Esophagus squamous epithelium (tissue), 5 donors: ENCODE measurements at regions not wholly inside any gene's neighbourhood (a gene's known extent, or its start where the extent isn't known, plus 50 kb on each side); places are given as distances from the start of the nearest gene placed in this dataset.
"Not testable (repeated sequence)": the region's sequence is repeated elsewhere in the genome, so short reads cannot be mapped to it uniquely, and the experiment has no call there.

Source experiments
- DNase-seq: peaks from one replicate; lab custom pipeline; 2025; lab: John Stamatoyannopoulos, UW
- H3K27ac ChIP-seq, 4 donors: fragments of 200-600 bp; sonication (generic); one replicate each; pipeline ENCODE4 v1.5.1; 2016 to 2019; ENCODE audit warnings: mild to moderate bottlenecking in 1 of 4
- H3K27me3 ChIP-seq, 4 donors: fragments of 200-600 bp; sonication (generic); 1 replicate in 3 of 4; 2 replicates in 1 of 4; pipeline versions ENCODE4 v1.5.1 to v1.6.0; 2017 to 2021; ENCODE audit warnings: antibody characterized with exemption in 1 of 4
- H3K36me3 ChIP-seq, 3 donors: fragments of 200-600 bp; sonication (generic); one replicate each; pipeline ENCODE4 v1.5.1; 2016 to 2019
- H3K4me1 ChIP-seq, 3 donors: fragments of 200-600 bp; sonication (generic); one replicate each; pipeline ENCODE4 v1.5.1; 2017 to 2019
- H3K4me3 ChIP-seq, 4 donors: fragments of 200-600 bp; sonication (generic); 1 replicate in 3 of 4; 2 replicates in 1 of 4; pipeline ENCODE4 v1.5.1; 2016 to 2019; ENCODE audit warnings: mild to moderate bottlenecking in 2 of 4, moderate library complexity in 1 of 4
- H3K9me3 ChIP-seq, 3 donors: fragments of 200-600 bp; sonication (generic); one replicate each; pipeline ENCODE4 v1.5.1; 2016 to 2019
- POLR2A ChIP-seq, 4 donors: fragments of 450-650 bp; IDR thresholded peaks; one replicate each; pipeline ENCODE4 v1.6.1; 2017; ENCODE audit warnings: antibody characterized with exemption in 4 of 4, mild to moderate bottlenecking in 4 of 4, moderate library complexity in 3 of 4
- WGBS, 2 donors: methylation state at CpG; one replicate each; pipeline ENCODE4 v1.1.5; 2018; 5-methylcytosine and 5-hydroxymethylcytosine counted together
- intact Hi-C: fragments of 100-400 bp; cut with DNase I; formaldehyde crosslinking; loops from one replicate; pipeline ENCODE4 v1.15.0; 2022
- TF ChIP-seq, protein P1 (sequence below), 6 experiments: fragments of 450-650 bp in 4 of 6; fragments of 200-600 bp in 2 of 6; sonication (generic) in 2 of 6; IDR thresholded peaks; one replicate each; pipeline ENCODE4 v1.5.1; 2016 to 2019; ENCODE audit warnings: antibody characterized with exemption in 6 of 6, mild to moderate bottlenecking in 4 of 6, moderate library complexity in 4 of 6
- donor health status: DM: yes; HTN: yes; CAD: no.

DNA sequence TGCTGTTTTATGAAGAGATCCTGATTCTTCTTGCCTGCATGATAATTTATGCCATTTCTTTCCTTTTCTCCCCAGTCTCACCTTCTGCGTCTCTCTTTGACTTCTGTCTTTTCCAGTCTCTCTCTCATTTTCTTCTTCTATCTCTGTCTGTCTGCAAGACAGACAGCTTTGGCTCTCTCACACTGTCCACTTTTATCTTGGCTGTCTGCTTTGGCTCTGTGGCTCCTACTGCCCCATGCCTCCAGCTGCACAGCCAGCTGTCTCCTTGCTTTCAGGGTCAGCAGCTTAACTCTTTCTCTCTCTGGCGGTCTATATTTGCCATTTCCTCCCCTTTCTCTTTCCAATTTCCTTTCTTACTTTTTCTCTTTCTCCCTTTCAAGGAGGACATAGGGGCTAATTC lies 971.1 kb upstream of the COX7C start:
- Histone ChIP-seq H3K27me3 (no peaks in the 10 kb centered on the region), H3K4me1 (no peaks in the 10 kb centered on the region), H3K27ac (no peak overlapping the region), H3K36me3 (no peaks in the 10 kb centered on the region), H3K9me3 (no peaks in the 10 kb centered on the region), H3K4me3 (no peak overlapping the region)
- TF ChIP-seq POLR2A (IDR thresholded peaks at IDR 0.05) = no peak
- TF ChIP-seq, protein P1, sequence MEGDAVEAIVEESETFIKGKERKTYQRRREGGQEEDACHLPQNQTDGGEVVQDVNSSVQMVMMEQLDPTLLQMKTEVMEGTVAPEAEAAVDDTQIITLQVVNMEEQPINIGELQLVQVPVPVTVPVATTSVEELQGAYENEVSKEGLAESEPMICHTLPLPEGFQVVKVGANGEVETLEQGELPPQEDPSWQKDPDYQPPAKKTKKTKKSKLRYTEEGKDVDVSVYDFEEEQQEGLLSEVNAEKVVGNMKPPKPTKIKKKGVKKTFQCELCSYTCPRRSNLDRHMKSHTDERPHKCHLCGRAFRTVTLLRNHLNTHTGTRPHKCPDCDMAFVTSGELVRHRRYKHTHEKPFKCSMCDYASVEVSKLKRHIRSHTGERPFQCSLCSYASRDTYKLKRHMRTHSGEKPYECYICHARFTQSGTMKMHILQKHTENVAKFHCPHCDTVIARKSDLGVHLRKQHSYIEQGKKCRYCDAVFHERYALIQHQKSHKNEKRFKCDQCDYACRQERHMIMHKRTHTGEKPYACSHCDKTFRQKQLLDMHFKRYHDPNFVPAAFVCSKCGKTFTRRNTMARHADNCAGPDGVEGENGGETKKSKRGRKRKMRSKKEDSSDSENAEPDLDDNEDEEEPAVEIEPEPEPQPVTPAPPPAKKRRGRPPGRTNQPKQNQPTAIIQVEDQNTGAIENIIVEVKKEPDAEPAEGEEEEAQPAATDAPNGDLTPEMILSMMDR (IDR thresholded peaks at IDR 0.05) = no peak
- DNase-seq = no peak
- 68 to 81% methylated on average over 2 of the region's 2 CpGs for WGBS, 2 donors
- intact Hi-C loops = no loop called here

DNA sequence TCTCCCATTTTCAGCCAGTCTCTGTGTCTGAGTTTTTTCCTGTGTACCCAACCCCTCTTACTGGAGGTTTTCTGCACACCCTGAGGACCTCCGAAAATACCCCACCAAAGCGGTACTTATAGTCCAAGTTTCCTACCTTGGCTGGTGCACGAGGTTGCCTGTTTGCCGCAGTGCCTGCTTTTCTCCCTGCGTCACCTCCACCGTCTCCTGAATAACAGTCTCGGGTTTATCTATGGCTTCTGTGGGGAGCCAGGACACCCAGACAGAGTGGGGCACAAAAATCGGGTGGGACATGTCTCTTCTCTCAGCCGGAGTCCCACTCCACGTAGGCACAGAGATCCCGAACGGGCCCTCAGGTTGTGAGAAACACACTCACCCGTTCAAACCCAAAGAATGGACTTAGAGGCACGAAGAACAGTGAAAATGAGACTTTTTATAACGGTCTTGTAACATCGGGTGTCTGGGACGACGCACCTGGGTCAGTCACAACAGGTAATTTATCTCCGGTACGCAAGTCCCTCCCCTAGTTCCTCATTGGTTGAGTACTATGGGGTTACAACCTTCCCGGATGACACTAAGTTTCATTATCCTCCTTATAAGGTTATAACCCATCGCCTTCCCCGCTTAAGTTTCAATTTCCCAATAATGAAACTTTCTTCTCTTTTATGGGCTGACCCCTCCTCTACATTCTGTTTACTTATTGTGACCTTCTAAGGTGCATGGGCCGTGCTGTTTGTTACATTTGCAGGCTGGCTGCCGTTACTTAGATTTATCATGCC lies 970.2 kb upstream of the COX7C start:
- Histone ChIP-seq H3K27ac (no peak overlapping the region), H3K4me1 (no peaks in the 10 kb centered on the region), H3K27me3 (no peaks in the 10 kb centered on the region), H3K36me3 (no peaks in the 10 kb centered on the region), H3K4me3 (no peak overlapping the region), H3K9me3 (no peaks in the 10 kb centered on the region)
- WGBS, 2 donors = 77% methylated on average over 22 to 23 of the region's 25 CpGs
- intact Hi-C loops = no loop called here
- no peak for DNase-seq
- TF ChIP-seq, protein P1 (IDR thresholded peaks at IDR 0.05) = no peak
- TF ChIP-seq POLR2A (IDR thresholded peaks at IDR 0.05) = no peak

DNA sequence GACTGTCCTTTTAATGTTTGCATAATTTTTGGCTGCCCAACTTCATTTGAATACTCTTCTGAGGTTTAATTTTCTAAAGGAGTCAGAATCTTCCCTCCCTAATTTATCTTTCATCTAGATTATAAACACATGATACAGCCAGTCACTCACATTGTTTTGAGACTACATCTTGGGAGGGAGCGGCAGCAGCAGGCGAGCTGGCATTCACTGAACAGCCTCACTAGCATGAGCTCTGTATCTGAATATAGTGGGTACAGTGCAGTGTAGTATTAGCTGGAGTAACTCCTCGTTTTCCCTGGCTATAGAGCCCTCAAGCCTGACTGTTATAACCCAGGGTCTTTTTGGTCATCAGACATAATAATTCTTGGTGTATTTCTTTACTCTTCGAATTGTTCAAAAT lies 969.2 kb upstream of the COX7C start:
- Histone ChIP-seq H3K9me3 (no peaks in the 10 kb centered on the region), H3K27me3 (no peaks in the 10 kb centered on the region), H3K36me3 (no peaks in the 10 kb centered on the region), H3K27ac (no peak overlapping the region), H3K4me3 (no peak overlapping the region), H3K4me1 (no peaks in the 10 kb centered on the region)
- WGBS, 2 donors = 50 to 58% methylated on average over 4 of the region's 4 CpGs
- intact Hi-C loops = no loop called here
- no peak for TF ChIP-seq POLR2A (IDR thresholded peaks at IDR 0.05)
- TF ChIP-seq, protein P1 (IDR thresholded peaks at IDR 0.05) = no peak
- DNase-seq = no peak

DNA sequence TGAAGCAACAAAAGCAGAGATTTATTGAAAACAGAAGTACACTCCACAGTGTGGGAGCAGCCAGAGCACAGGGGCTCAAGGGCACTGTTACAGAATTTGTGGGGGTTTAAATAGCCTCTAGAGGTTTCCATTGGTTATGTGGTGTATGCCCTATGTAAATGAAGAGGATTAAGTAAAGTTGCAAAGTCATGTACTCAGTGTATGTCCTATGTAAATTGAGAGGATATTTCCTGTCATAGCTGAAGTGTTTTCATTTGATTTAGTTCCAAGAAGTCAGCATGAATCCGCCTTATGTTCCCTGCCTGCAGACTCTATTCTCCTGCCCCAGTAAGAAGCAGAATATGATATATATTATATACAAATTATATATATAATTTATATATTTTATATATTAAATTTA lies 966.0 kb upstream of the COX7C start:
- TF ChIP-seq POLR2A (IDR thresholded peaks at IDR 0.05) = no peak
- TF ChIP-seq, protein P1 (IDR thresholded peaks at IDR 0.05) = no peak
- DNase-seq = no peak
- Histone ChIP-seq H3K9me3 (peaks cover 0 to 10% (median 0%) of the 10 kb centered on the region in 3 donors), H3K4me3 (no peak overlapping the region), H3K4me1 (no peaks in the 10 kb centered on the region), H3K27me3 (no peaks in the 10 kb centered on the region), H3K36me3 (no peaks in the 10 kb centered on the region), H3K27ac (no peak overlapping the region)
- intact Hi-C loops = no loop called here
- 68 to 69% methylated on average over 1 of the region's 1 CpG for WGBS, 2 donors

DNA sequence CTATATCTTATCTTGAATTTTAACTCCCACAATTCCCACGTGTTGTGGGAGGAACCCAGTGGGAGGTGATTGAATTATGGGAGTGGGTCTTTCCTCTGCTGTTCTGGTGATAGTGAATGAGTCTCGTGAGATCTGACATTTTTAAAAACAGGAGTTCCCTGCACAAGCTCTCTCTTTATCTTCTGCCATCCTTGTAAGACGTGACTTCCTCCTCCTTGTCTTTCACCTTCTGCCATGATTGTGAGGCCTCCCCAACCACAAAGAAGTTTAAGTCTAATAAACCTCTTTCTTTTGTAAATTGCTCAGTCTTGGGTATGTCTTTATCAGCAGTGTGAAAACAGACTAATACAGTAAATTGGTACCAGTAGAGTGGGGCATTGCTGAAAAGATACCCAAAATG lies 963.6 kb upstream of the COX7C start:
- DNase-seq, H3K4me3 ChIP-seq, intact Hi-C loops, H3K27ac ChIP-seq, H3K36me3 ChIP-seq, H3K27me3 ChIP-seq, H3K4me1 ChIP-seq: not testable (repeated sequence)
- H3K9me3 ChIP-seq = peaks cover 0 to 10% (median 0%) of the 10 kb centered on the region in 3 donors
- 65 to 67% methylated on average over 3 of the region's 3 CpGs for WGBS, 2 donors
